ENCODE measurements at regions not wholly inside any gene's neighbourhood (a gene's known extent, or its start where the extent isn't known, plus 50 kb on each side); places are given as distances from the start of the nearest gene placed in this dataset.

DNA sequence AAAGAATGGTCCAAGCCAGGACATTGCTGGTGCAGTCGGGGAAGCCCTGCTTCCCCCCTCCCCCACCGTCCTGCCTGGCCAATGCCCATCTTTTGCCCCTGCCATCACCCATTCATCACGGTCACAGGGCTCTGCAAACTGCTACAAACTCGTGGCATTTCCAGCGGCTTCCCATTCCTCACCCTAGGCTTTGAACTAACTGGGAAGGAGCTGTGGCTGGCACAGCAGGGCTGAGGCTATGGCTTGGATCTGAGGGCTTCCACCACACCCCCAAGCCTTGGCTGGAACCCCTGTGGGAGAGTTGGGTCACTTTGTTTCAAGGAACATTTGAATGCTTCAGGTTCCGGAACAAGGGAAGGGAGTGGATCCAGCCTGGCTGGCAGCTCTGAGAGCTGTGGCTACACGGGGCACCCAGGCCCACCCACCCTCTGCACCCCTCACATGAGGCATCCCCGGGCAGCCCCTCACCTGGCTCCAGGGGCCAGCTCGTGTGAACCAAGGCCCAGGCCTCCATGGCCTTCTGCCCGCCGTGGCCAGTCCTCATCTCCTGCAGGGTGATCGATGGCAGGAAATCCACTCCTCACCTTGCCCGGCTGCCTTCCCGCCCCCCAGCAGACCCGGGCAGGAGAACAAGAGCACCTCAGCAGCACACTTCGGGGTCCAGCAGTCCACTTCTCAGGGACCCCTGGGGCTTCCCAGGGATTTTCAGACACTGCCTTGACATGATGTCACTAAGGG, 58.8 kb upstream of the OTOS start:
- no peak for DNase-seq (ENCODE audit: low read depth, low spot score)
- in situ Hi-C loops (cut with HindIII; ENCODE audit: low sequenced_read_pairs), result no loop called here
- TF ChIP-seq, protein P1, sequence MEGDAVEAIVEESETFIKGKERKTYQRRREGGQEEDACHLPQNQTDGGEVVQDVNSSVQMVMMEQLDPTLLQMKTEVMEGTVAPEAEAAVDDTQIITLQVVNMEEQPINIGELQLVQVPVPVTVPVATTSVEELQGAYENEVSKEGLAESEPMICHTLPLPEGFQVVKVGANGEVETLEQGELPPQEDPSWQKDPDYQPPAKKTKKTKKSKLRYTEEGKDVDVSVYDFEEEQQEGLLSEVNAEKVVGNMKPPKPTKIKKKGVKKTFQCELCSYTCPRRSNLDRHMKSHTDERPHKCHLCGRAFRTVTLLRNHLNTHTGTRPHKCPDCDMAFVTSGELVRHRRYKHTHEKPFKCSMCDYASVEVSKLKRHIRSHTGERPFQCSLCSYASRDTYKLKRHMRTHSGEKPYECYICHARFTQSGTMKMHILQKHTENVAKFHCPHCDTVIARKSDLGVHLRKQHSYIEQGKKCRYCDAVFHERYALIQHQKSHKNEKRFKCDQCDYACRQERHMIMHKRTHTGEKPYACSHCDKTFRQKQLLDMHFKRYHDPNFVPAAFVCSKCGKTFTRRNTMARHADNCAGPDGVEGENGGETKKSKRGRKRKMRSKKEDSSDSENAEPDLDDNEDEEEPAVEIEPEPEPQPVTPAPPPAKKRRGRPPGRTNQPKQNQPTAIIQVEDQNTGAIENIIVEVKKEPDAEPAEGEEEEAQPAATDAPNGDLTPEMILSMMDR (IDR thresholded peaks at IDR 0.05; ENCODE audit: low read depth, low read length), result no peak
- H3K4me3 ChIP-seq (ENCODE audit: low read depth, low read length), result no peak overlapping the region

DNA sequence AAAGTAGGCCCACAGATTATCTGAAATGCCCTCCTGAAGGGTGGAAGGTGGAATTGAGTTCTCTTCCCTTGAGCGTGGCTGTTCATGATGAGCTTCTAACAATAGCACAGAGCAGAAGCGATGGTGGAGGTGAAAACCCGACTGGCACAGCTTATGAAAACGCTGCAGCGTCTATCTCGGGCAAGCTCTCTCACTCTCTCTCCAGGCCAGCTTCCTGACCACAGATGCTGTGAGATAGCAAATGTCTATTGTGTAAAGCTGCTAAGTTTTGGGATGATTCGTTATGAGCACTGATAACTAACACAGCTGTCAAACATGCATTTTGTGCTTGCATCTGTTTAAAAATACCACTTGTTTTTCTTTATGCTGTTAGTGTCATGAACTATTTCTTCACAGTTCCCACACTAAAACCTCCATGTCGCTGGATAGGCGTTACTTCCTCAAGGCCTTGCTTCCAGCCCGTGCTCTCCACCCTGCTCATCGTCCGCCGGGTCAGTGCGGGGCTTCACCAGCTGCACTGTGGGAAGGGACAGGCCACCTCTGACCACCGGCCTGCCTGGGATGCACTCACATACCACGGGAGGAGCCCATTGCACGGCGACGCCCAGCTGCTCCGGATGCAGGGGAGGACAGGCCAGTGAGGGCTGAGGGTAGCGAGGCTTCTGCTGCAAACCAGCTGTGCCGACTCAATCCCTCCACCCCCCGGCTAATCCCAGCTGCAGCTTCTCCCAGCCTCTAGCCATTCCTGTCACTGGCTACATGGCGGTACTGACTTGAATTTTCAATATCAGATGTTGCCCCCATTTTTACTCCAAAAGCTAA, 60.0 kb upstream of the OTOS start:
- TF ChIP-seq, protein P1 (IDR thresholded peaks at IDR 0.05; ENCODE audit: low read depth, low read length), result no peak
- H3K4me3 ChIP-seq (ENCODE audit: low read depth, low read length), result no peak overlapping the region
- in situ Hi-C loops (cut with HindIII; ENCODE audit: low sequenced_read_pairs), result no loop called here
- DNase-seq (ENCODE audit: low read depth, low spot score), result no peak

DNA sequence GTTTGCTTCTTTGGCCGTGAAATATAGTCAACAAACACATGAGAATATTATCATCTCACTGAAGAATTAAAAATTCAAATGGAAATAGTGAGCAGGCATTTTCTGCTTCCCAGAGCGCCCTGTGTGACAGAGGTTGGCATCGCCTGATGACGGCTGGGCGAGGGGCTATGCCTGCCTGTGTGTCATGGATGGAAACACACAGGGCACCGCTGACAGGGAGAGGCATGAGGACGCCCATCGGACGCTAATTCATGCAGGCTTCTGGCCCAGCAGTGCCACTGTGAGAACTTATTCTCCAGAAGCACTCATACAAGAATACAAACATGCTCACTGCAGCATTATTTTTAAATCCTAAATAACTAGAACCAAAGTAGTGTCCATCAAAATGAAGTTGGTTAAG, 61.4 kb upstream of the OTOS start:
- no peak for DNase-seq (ENCODE audit: low read depth, low spot score)
- no peak overlapping the region for H3K4me3 ChIP-seq (ENCODE audit: low read depth, low read length)
- TF ChIP-seq, protein P1 (IDR thresholded peaks at IDR 0.05; ENCODE audit: low read depth, low read length), result no peak
- in situ Hi-C loops (cut with HindIII; ENCODE audit: low sequenced_read_pairs), result no loop called here

DNA sequence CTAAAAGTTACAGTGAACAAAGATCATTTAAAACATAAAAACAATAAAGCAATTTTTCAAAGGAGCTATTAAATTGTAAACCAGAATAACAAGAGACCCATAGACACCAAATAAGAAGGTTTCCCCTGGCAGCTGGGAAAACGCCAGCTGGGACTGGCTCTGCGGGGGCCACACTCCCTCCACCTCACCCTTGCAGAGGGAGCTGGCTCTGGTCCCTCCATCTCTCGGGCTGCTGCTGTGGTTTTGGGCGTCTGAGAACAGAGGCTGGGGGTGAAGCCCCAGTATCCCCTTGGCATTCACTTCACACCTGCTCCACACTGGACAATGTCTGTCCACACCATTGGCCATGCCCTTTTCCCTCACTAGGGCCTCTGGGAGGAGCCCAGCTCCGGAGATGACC, 62.1 kb upstream of the OTOS start:
- no peak for DNase-seq (ENCODE audit: low read depth, low spot score)
- H3K4me3 ChIP-seq (ENCODE audit: low read depth, low read length), result no peak overlapping the region
- TF ChIP-seq, protein P1 (IDR thresholded peaks at IDR 0.05; ENCODE audit: low read depth, low read length), result no peak
- in situ Hi-C loops (cut with HindIII; ENCODE audit: low sequenced_read_pairs), result no loop called here

DNA sequence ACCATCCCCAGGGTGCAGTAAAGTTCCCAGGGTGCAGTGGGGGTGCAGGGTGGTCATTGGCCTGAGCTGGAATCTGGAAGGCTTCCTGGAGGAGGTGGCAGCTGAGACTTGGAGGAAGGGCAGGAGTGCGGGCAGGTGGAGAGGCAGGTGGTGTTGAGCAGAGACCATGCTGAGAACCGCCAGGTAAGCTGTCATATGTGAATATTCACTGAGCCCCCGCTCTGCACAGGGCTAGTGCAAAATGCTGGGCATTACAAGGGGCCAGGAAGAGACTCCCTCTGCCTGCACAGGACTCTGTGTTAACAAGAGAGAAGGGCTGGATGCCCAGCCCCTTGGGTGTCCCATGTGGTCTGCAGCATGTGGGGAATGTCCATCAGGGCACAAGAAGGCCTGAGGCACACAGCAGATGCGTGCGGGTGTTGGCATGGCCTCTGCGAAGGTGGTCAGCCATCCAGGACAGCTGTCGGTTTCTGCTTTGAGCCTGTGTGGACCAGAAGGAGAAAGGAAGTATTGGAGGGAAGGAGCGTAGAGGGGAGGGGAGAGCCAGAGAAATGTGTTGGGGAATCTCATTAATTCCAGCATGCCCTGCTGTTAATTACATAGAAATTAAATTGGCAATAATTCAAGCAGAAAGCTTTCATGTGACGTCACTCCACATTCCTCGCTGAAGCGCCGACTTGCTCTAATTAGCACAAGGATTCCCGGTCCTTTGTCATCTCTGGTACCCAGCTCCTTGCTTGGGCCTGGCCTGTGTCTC, 62.8 kb upstream of the OTOS start:
- no peak for DNase-seq (ENCODE audit: low read depth, low spot score)
- in situ Hi-C loops (cut with HindIII; ENCODE audit: low sequenced_read_pairs), result no loop called here
- H3K4me3 ChIP-seq (ENCODE audit: low read depth, low read length), result no peak overlapping the region
- TF ChIP-seq, protein P1 (IDR thresholded peaks at IDR 0.05; ENCODE audit: low read depth, low read length), result no peak

DNA sequence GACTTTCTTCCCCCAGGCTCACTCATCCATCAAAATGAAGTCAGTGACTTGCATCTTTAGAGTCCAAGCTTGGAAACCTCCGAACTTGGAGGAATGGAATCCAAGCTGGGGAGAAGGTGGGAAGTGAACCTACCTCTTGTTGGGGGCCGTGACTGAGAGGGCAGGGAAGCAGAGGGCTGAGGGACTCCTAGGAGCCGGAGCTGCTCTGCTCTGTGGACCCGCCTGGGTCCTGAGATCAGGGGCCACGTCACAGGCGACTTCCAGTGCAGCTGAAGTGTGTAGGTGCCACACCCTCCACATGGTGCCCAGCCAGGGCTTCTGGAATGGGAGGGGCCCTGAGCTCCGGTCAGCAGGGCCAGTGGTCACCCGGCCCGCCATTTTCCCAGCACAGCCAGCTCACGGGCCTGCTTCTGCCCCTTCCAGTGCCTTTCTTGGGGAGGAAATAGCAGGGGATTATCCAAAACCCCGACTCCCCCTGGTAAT, 63.4 kb upstream of the OTOS start:
- in situ Hi-C loops (cut with HindIII; ENCODE audit: low sequenced_read_pairs), result no loop called here
- no peak for DNase-seq (ENCODE audit: low read depth, low spot score)
- H3K4me3 ChIP-seq (ENCODE audit: low read depth, low read length), result no peak overlapping the region
- TF ChIP-seq, protein P1 (IDR thresholded peaks at IDR 0.05; ENCODE audit: low read depth, low read length), result no peak

Data from astrocyte of the spinal cord (primary cell).